AG09309 (cell line): ENCODE measurements at regions not wholly inside any gene's neighbourhood (a gene's known extent, or its start where the extent isn't known, plus 50 kb on each side); places are given as distances from the start of the nearest gene placed in this dataset.

Experiments used
- DNase-seq: peaks from one replicate; pipeline ENCODE4 v3.0.0-alpha.2; 2010; ENCODE audit warnings: low read depth
- H3K4me3 ChIP-seq: 2 replicates; pipeline ENCODE4 v1.5.1; 2011; ENCODE audit warnings: mild to moderate bottlenecking, low read depth, low read length, moderate library complexity; ENCODE audit not compliant: control insufficient read depth
- TF ChIP-seq, protein P1 (sequence below): IDR thresholded peaks from 2 replicates; pipeline ENCODE4 v1.5.1; 2011; ENCODE audit warnings: mild to moderate bottlenecking, low read depth, low read length, inconsistent platforms; ENCODE audit not compliant: insufficient read depth, control insufficient read depth; ENCODE audit errors: missing control alignments

DNA sequence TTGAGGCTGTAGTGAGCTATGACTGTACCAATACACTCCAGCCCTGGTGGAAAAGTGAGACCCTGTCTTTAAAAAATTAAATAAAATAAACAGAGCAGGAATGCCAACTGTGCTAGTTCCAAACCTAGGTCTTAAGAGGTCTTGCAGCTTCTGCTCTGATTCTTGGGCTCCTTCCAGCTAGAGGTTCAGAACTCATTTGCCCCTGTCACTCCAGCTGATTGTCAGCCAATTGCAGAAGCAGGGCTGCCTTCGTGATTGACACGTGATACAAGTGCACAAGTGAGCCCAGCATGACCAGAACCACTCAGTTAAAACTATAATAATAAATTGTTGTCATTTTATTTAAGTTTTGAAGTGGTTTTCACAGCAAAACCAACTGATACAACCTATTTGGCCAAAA, 298.4 kb downstream of the USP25 start:
- no peak overlapping the region for H3K4me3 ChIP-seq
- TF ChIP-seq, protein P1, sequence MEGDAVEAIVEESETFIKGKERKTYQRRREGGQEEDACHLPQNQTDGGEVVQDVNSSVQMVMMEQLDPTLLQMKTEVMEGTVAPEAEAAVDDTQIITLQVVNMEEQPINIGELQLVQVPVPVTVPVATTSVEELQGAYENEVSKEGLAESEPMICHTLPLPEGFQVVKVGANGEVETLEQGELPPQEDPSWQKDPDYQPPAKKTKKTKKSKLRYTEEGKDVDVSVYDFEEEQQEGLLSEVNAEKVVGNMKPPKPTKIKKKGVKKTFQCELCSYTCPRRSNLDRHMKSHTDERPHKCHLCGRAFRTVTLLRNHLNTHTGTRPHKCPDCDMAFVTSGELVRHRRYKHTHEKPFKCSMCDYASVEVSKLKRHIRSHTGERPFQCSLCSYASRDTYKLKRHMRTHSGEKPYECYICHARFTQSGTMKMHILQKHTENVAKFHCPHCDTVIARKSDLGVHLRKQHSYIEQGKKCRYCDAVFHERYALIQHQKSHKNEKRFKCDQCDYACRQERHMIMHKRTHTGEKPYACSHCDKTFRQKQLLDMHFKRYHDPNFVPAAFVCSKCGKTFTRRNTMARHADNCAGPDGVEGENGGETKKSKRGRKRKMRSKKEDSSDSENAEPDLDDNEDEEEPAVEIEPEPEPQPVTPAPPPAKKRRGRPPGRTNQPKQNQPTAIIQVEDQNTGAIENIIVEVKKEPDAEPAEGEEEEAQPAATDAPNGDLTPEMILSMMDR: no peak
- no peak for DNase-seq

DNA sequence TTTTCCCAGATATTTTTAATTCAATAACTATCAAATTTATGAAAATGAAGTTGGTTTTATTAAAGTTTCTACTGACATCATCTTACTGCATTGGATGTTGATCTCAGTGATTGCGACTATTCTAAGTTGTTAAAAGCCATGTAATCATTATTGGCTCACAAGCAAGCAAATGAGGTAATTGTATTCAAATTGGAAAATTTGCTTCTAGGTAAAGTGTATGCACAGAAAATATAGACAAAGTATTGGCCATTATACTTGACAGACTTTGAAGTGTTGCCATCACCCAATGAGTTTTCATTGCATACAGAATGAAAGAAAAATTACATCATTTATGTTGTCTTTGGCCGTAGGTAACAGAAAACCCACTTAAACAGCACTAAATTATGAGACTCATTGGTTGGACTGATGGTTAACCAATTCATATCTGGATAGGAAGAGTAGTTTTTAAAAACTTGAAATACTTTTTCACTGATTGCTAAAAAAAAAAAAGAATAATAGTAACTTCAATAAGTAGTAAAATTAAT, 299.2 kb downstream of the USP25 start:
- TF ChIP-seq, protein P1: no peak

DNA sequence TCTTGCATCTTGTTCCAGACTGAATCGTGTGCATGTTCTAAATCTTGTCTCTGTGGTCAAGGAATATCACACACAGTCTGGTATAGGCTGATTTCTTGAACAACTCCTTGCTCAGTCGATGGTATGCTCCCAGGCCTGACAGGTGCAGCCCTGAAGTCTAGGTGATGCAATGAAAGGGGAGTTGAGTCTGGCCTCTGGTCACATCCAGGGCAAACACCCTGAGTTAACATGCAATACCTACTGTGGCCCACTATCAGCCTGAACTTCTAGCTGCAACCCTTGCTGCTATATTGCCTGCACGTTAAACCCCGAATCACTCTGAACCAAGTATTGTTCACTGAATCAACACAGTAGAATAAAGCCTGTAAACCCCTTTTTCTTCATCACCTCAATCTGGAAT, 303.4 kb downstream of the USP25 start:
- TF ChIP-seq, protein P1: no peak
- H3K4me3 ChIP-seq: no peak overlapping the region
- no peak for DNase-seq

More for the DNA sequence above, 299.2 kb downstream of the USP25 start:
- no peak for DNase-seq
- H3K4me3 ChIP-seq: no peak overlapping the region

DNA sequence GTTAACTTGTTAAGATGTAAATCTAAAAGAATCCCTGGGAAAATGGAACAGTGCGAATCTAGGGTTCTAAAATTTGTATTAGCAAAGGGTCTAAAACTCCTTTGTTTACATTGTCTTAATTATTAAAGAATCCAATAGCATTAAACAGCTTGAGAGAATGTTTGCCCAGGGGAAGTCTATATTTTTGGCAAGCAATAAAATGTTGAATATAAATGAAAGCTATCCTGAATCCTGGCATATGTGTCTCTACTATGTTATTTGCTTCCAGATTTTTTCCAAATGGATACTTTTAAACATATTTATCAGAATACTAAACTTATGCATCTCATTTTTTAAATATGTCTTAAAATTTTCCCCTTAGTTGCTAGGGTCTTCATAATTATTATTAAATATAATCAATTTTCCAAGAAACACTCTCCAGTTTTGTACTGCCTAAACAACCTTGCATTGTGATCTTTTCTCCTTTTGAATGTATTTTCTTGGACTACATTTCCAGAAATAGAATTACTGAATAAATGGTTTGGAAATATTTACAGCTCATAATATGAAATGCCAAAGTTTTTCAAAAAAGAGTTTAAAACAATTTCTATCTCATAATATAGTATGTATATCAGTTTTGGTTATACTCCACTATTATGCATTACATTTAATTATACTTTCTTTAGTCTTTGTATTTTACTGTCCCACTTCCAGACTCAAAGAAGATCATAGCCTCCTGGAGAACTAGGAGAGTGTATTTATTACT, 304.8 kb downstream of the USP25 start:
- TF ChIP-seq, protein P1: no peak
- no peak overlapping the region for H3K4me3 ChIP-seq
- no peak for DNase-seq

DNA sequence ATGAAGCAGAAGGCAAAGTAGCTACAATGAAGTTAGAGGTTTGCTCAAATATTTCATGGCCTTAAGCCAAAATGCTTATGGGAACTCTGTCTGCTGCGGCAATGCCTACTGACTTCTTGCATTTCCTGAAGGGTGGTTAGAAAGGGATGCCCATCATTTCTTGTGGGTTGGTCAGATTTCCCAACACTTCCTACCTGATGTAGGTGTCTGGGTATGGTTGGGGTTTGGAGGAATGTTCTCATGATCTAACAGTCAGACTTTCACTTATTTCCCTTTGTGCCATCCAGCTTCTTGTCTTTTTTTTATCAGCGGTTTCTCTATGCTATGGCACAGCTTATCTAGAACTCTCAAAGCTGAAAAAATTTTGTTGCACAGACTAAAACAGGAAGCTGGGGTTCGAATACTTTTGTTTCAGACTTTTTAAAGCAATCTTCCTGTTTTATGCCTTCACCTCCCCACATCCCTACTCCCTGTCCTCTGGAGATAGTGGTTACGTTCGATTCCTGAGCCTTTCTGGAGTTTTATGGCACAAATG, 307.7 kb downstream of the USP25 start:
- TF ChIP-seq, protein P1: no peak
- no peak for DNase-seq
- H3K4me3 ChIP-seq: no peak overlapping the region

DNA sequence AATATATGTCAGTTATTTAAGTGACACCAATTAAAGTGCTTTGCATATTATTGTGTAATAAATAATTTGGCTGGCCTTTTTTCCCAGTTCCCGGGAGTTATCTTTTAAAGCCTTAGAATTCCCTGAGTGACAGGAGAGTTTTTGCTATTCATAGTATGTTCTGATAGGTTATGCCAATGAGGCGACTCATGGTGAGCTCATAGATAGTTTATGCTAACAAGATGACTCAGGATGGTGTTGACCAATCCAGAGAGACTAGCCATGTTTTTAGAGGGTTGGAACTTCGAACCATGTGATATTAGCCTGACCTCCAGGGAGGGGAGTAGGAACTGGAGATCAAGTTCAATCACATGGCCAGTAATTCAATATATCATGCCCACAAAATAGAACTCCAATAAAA, 310.8 kb downstream of the USP25 start:
- TF ChIP-seq, protein P1: no peak
- DNase-seq: no peak
- H3K4me3 ChIP-seq: no peak overlapping the region
